WTC11 (cell line): ENCODE measurements at regions not wholly inside any gene's neighbourhood (a gene's known extent, or its start where the extent isn't known, plus 50 kb on each side); places are given as distances from the start of the nearest gene placed in this dataset.

Experiments used
- ATAC-seq: fragments of 200-7000 bp; cut with Tn5 transposase; 2 replicates; pipeline ENCODE4 v1.10.0; 2021; ENCODE audit warnings: mild to moderate bottlenecking, moderate library complexity
- CTCF ChIA-PET: fragments of 300-600 bp; sonication (Branson Sonifier 250); formaldehyde crosslinking; loops from one replicate; lab custom pipeline; 2021; ENCODE audit warnings: antibody characterized with exemption; lab: Charles Lee
- POLR2A ChIA-PET: fragments of 350-600 bp; sonication (Branson Sonifier 250); formaldehyde crosslinking; loops from one replicate; lab custom pipeline; 2021; ENCODE audit warnings: antibody characterized with exemption; lab: Charles Lee
- DNase-seq: peaks from one replicate; pipeline ENCODE4 v3.0.0; 2021; ENCODE audit warnings: low spot score
- H3K27ac Mint-ChIP-seq: 2 replicates; pipeline ENCODE4 v1.8.0; 2021; ENCODE audit warnings: mixed read lengths
- H3K27me3 Mint-ChIP-seq: 2 replicates; pipeline ENCODE4 v1.8.0; 2021; ENCODE audit warnings: low read depth, mild to moderate bottlenecking, moderate library complexity, mixed read lengths
- H3K36me3 Mint-ChIP-seq: 2 replicates; pipeline ENCODE4 v1.8.0; 2021; ENCODE audit warnings: mixed read lengths
- H3K4me1 Mint-ChIP-seq: 2 replicates; pipeline ENCODE4 v1.8.0; 2022; ENCODE audit warnings: mixed read lengths
- H3K4me3 Mint-ChIP-seq: 2 replicates; pipeline ENCODE4 v1.8.0; 2021; ENCODE audit warnings: mild to moderate bottlenecking, moderate library complexity, mixed read lengths
- H3K9me3 Mint-ChIP-seq: 2 replicates; pipeline ENCODE4 v1.8.0; 2021; ENCODE audit warnings: mixed read lengths
- ATF1 ChIP-seq: sonication (generic); formaldehyde crosslinking; IDR thresholded peaks from 2 replicates; pipeline ENCODE4 v1.8.1; 2023; ENCODE audit warnings: mild to moderate bottlenecking, moderate library complexity, missing genetic modification reagents
- CDX4 ChIP-seq: fragments of 250-450 bp; sonication (Bioruptor Pico); IDR thresholded peaks from 2 replicates; pipeline ENCODE4 v1.9.0; 2021; ENCODE audit warnings: moderate library complexity, mild to moderate bottlenecking, inconsistent platforms, borderline replicate concordance
- JAZF1 ChIP-seq: fragments of 250-450 bp; sonication (Bioruptor Pico); IDR thresholded peaks from 2 replicates; pipeline ENCODE4 v1.9.0; 2021; ENCODE audit warnings: moderate library complexity, mild to moderate bottlenecking, inconsistent platforms
- JUN ChIP-seq: sonication (generic); formaldehyde crosslinking; IDR thresholded peaks from 2 replicates; pipeline ENCODE4 v1.8.0; 2023; ENCODE audit warnings: mild to moderate bottlenecking, missing genetic modification reagents
- KAT7 ChIP-seq: sonication (generic); formaldehyde crosslinking; IDR thresholded peaks from 2 replicates; pipeline ENCODE4 v1.8.1; 2023; ENCODE audit warnings: missing genetic modification reagents, mild to moderate bottlenecking, borderline replicate concordance
- NFATC4 ChIP-seq: fragments of 250-450 bp; sonication (Bioruptor Pico); IDR thresholded peaks from 2 replicates; pipeline ENCODE4 v1.9.0; 2021; ENCODE audit warnings: mild to moderate bottlenecking
- NFE2L1 ChIP-seq: sonication (generic); formaldehyde crosslinking; IDR thresholded peaks from 2 replicates; pipeline ENCODE4 v1.8.1; 2023; ENCODE audit warnings: missing genetic modification reagents
- NR2C2 ChIP-seq: sonication (generic); formaldehyde crosslinking; IDR thresholded peaks from 2 replicates; pipeline ENCODE4 v1.8.0; 2022; ENCODE audit warnings: mild to moderate bottlenecking, missing genetic modification reagents
- SMAD4 ChIP-seq: sonication (generic); formaldehyde crosslinking; IDR thresholded peaks from 2 replicates; pipeline ENCODE4 v1.8.0; 2022; ENCODE audit warnings: mild to moderate bottlenecking, missing genetic modification reagents
- SOX15 ChIP-seq: fragments of 250-450 bp; sonication (Bioruptor Pico); IDR thresholded peaks from 2 replicates; pipeline ENCODE4 v1.9.0; 2021; ENCODE audit warnings: mild to moderate bottlenecking
- SP1 ChIP-seq: sonication (generic); formaldehyde crosslinking; conservative IDR thresholded peaks from 2 replicates; pipeline ENCODE4 v1.8.1; 2022; ENCODE audit warnings: missing genetic modification reagents
- ZNF425 ChIP-seq: fragments of 250-450 bp; sonication (Bioruptor Pico); conservative IDR thresholded peaks from 2 replicates; pipeline ENCODE4 v1.9.0; 2021; ENCODE audit warnings: mild to moderate bottlenecking
- TF ChIP-seq, protein P1 (sequence below): sonication (generic); formaldehyde crosslinking; conservative IDR thresholded peaks from 2 replicates; pipeline ENCODE4 v1.8.1; 2023; ENCODE audit warnings: mild to moderate bottlenecking, low read depth, missing genetic modification reagents, moderate library complexity
- TF ChIP-seq, protein P2 (sequence below): fragments of 250-450 bp; sonication (Bioruptor Pico); IDR thresholded peaks from 2 replicates; pipeline ENCODE4 v1.9.0; 2021; ENCODE audit warnings: mild to moderate bottlenecking
- TF ChIP-seq, protein P3 (sequence below): sonication (generic); formaldehyde crosslinking; IDR thresholded peaks from 2 replicates; pipeline ENCODE4 v1.8.0; 2023; ENCODE audit warnings: missing genetic modification reagents, mild to moderate bottlenecking, borderline replicate concordance
- TF ChIP-seq, protein P4 (sequence below): sonication (generic); formaldehyde crosslinking; IDR thresholded peaks from 2 replicates; pipeline ENCODE4 v1.8.1; 2023; ENCODE audit warnings: mild to moderate bottlenecking, moderate library complexity, missing genetic modification reagents
- TF ChIP-seq, protein P5 (sequence below): sonication (generic); formaldehyde crosslinking; IDR thresholded peaks from 2 replicates; pipeline ENCODE4 v1.8.1; 2023; ENCODE audit warnings: mild to moderate bottlenecking, missing genetic modification reagents

DNA sequence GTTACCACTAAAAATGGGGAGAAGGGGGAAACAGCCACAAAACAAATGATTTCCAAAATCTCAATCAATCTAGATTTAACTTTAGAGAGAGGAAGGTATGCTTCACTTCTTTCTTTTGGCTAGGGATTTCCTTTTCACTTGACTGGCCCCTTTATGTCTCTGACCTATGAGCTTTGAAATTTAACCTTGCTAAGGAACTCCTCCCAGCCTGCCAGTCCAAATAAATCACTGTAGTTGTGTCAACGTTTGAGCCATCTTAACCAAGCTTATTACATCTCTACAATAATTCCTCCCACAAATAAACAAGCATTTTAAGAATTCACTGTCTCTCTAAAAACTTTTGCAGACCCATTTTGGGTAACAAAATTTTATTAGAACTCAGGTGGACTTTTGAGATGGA is 315.5 kb upstream of the CELF2 start (continued):
- TF ChIP-seq CDX4 (CRISPR knock-in tag) (no peak), JAZF1 (CRISPR knock-in tag) (no peak), ATF1 (no peak), NFE2L1 (CRISPR knock-in tag) (no peak), NFATC4 (CRISPR knock-in tag) (no peak), JUN (CRISPR knock-in tag) (no peak), SOX15 (CRISPR knock-in tag) (no peak)
- TF ChIP-seq, protein P1, sequence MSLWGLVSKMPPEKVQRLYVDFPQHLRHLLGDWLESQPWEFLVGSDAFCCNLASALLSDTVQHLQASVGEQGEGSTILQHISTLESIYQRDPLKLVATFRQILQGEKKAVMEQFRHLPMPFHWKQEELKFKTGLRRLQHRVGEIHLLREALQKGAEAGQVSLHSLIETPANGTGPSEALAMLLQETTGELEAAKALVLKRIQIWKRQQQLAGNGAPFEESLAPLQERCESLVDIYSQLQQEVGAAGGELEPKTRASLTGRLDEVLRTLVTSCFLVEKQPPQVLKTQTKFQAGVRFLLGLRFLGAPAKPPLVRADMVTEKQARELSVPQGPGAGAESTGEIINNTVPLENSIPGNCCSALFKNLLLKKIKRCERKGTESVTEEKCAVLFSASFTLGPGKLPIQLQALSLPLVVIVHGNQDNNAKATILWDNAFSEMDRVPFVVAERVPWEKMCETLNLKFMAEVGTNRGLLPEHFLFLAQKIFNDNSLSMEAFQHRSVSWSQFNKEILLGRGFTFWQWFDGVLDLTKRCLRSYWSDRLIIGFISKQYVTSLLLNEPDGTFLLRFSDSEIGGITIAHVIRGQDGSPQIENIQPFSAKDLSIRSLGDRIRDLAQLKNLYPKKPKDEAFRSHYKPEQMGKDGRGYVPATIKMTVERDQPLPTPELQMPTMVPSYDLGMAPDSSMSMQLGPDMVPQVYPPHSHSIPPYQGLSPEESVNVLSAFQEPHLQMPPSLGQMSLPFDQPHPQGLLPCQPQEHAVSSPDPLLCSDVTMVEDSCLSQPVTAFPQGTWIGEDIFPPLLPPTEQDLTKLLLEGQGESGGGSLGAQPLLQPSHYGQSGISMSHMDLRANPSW (CRISPR knock-in tag), result no peak
- TF ChIP-seq, protein P2, sequence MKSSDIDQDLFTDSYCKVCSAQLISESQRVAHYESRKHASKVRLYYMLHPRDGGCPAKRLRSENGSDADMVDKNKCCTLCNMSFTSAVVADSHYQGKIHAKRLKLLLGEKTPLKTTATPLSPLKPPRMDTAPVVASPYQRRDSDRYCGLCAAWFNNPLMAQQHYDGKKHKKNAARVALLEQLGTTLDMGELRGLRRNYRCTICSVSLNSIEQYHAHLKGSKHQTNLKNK (CRISPR knock-in tag), result no peak
- TF ChIP-seq, protein P3, sequence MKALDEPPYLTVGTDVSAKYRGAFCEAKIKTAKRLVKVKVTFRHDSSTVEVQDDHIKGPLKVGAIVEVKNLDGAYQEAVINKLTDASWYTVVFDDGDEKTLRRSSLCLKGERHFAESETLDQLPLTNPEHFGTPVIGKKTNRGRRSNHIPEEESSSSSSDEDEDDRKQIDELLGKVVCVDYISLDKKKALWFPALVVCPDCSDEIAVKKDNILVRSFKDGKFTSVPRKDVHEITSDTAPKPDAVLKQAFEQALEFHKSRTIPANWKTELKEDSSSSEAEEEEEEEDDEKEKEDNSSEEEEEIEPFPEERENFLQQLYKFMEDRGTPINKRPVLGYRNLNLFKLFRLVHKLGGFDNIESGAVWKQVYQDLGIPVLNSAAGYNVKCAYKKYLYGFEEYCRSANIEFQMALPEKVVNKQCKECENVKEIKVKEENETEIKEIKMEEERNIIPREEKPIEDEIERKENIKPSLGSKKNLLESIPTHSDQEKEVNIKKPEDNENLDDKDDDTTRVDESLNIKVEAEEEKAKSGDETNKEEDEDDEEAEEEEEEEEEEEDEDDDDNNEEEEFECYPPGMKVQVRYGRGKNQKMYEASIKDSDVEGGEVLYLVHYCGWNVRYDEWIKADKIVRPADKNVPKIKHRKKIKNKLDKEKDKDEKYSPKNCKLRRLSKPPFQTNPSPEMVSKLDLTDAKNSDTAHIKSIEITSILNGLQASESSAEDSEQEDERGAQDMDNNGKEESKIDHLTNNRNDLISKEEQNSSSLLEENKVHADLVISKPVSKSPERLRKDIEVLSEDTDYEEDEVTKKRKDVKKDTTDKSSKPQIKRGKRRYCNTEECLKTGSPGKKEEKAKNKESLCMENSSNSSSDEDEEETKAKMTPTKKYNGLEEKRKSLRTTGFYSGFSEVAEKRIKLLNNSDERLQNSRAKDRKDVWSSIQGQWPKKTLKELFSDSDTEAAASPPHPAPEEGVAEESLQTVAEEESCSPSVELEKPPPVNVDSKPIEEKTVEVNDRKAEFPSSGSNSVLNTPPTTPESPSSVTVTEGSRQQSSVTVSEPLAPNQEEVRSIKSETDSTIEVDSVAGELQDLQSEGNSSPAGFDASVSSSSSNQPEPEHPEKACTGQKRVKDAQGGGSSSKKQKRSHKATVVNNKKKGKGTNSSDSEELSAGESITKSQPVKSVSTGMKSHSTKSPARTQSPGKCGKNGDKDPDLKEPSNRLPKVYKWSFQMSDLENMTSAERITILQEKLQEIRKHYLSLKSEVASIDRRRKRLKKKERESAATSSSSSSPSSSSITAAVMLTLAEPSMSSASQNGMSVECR (CRISPR knock-in tag), result no peak

- ChIA-PET CTCF (no interaction called here), POLR2A (no interaction called here)
- TF ChIP-seq KAT7 (CRISPR knock-in tag), result no peak
- TF ChIP-seq, protein P4, sequence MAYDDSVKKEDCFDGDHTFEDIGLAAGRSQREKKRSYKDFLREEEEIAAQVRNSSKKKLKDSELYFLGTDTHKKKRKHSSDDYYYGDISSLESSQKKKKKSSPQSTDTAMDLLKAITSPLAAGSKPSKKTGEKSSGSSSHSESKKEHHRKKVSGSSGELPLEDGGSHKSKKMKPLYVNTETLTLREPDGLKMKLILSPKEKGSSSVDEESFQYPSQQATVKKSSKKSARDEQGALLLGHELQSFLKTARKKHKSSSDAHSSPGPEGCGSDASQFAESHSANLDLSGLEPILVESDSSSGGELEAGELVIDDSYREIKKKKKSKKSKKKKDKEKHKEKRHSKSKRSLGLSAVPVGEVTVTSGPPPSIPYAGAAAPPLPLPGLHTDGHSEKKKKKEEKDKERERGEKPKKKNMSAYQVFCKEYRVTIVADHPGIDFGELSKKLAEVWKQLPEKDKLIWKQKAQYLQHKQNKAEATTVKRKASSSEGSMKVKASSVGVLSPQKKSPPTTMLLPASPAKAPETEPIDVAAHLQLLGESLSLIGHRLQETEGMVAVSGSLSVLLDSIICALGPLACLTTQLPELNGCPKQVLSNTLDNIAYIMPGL (CRISPR knock-in tag), result no peak
- TF ChIP-seq, protein P5, sequence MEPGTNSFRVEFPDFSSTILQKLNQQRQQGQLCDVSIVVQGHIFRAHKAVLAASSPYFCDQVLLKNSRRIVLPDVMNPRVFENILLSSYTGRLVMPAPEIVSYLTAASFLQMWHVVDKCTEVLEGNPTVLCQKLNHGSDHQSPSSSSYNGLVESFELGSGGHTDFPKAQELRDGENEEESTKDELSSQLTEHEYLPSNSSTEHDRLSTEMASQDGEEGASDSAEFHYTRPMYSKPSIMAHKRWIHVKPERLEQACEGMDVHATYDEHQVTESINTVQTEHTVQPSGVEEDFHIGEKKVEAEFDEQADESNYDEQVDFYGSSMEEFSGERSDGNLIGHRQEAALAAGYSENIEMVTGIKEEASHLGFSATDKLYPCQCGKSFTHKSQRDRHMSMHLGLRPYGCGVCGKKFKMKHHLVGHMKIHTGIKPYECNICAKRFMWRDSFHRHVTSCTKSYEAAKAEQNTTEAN (CRISPR knock-in tag), result no peak
- no peak for TF ChIP-seq NR2C2
- no peak for TF ChIP-seq SP1
- no peak for TF ChIP-seq JUN (CRISPR knock-in tag)
- TF ChIP-seq, protein P3 (CRISPR knock-in tag), result no peak
- TF ChIP-seq SMAD4, result no peak
- no peak for TF ChIP-seq NFE2L1 (CRISPR knock-in tag)
- TF ChIP-seq ZNF425 (CRISPR knock-in tag), result no peak
Observed at GRCh38 chr10:10703382-10703781, 314.3 kb upstream of the CELF2 start.

More at GRCh38 chr10:10703382-10703781, 314.3 kb upstream of the CELF2 start:
- DNase-seq (no peak), ATAC-seq (no peak)
- Mint-ChIP-seq H3K4me1 (peaks cover 22% of the 10 kb centered on the region), H3K27me3 (no peaks in the 10 kb centered on the region), H3K36me3 (no peaks in the 10 kb centered on the region), H3K9me3 (no peaks in the 10 kb centered on the region), H3K27ac (no peak overlapping the region), H3K4me3 (no peak overlapping the region)
